ENCODE measurements at regions not wholly inside any gene's neighbourhood (a gene's known extent, or its start where the extent isn't known, plus 50 kb on each side); places are given as distances from the start of the nearest gene placed in this dataset.

DNA sequence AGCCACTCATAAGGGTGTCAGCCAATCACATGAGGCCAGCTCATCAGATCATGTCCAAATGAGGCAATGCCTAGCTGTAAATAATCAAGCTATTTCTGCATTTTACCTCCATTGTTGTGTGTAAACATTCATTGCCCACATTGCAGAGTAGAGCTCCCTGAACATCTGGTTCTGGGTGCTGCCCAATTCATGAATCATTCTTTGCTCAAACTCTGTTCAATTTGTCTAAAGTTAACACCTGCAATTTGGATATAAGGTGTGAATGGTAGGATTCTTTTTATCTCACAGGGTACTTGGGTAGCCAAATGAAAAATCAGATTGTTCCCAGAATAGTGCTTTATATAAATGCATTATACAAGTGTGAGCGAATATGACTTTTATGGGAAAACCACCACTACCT is 345.5 kb upstream of the NT5C1B start:
- ChIA-PET CTCF (no interaction called here), POLR2A (interaction anchor here (0.9 kb wide), 1 partner anchor 10 kb away, joined by 3 read pairs; no protein-coding TSS in a partner anchor)
- DNase-seq (ENCODE audit: low read depth, low spot score), result no peak
- H3K27me3 ChIP-seq (ENCODE audit: control insufficient read depth, insufficient read depth, low read length), result no peaks in the 10 kb centered on the region
- no peak overlapping the region for H3K4me3 ChIP-seq (ENCODE audit: low read depth, low read length)
- no peaks in the 10 kb centered on the region; the same call in 1 of the 2 replicates for H3K9me3 ChIP-seq (ENCODE audit: control insufficient read depth, insufficient read depth, low read length)
- no peak overlapping the region for H3K27ac ChIP-seq (ENCODE audit: low read depth, low read length)
- no peak for TF ChIP-seq CTCF (IDR thresholded peaks at IDR 0.05; ENCODE audit: low read depth, low read length)

DNA sequence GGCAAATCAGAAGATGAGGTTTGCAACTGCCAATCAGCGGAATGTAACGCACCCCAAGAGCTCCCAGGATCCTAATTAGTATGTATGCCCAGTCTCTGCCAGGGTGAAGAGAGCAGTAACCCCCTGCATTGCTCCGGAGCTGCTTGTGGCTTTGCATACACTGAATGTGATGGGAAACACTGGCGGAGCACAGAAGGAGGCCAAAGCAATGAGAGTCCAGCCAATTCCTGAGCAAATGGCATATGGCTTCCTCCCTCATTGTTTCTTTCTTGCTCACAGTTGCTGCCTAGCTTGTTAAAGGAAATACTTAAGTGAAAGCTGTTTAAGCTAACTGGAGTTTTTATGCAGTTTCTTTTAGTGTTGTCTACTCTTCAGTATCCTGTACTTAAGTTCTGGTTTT is 343.5 kb upstream of the NT5C1B start:
- CTCF ChIA-PET, result no interaction called here
- Histone ChIP-seq H3K9me3 (ENCODE audit: control insufficient read depth, insufficient read depth, low read length) (no peaks in the 10 kb centered on the region; the same call in 1 of the 2 replicates), H3K4me3 (ENCODE audit: low read depth, low read length) (no peak overlapping the region), H3K27ac (ENCODE audit: low read depth, low read length) (no peak overlapping the region), H3K27me3 (ENCODE audit: control insufficient read depth, insufficient read depth, low read length) (no peaks in the 10 kb centered on the region)
- no peak for TF ChIP-seq CTCF (IDR thresholded peaks at IDR 0.05; ENCODE audit: low read depth, low read length)
- DNase-seq (ENCODE audit: low read depth, low spot score), result no peak
- POLR2A ChIA-PET, result no interaction called here

DNA sequence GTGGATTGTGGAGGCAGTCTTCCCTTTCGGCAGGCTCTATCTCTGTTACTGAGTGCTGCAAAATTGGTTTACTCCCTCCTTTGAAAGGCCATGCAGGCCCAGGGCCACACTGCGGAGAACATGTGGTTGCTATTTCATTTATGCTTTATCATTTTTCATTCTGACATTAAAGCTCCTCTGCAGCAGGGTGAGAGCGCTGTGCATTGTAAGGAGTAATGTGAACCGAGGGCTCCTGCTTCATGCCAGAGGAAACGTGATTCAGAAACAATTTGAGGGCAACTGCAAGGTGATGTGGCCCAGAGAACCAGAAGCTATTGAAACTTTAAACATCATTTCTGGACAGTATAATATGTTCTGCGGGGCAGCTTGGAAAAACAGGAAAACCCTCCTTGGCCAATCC is 341.6 kb upstream of the NT5C1B start:
- ChIA-PET POLR2A (no interaction called here), CTCF (interaction anchor here (1.5 kb wide), 1 partner anchor 9 kb away, joined by 3 read pairs; no protein-coding TSS in a partner anchor)
- no peak for TF ChIP-seq CTCF (IDR thresholded peaks at IDR 0.05; ENCODE audit: low read depth, low read length)
- Histone ChIP-seq H3K27me3 (ENCODE audit: control insufficient read depth, insufficient read depth, low read length) (no peaks in the 10 kb centered on the region), H3K27ac (ENCODE audit: low read depth, low read length) (no peak overlapping the region), H3K4me3 (ENCODE audit: low read depth, low read length) (no peak overlapping the region), H3K9me3 (ENCODE audit: control insufficient read depth, insufficient read depth, low read length) (no peaks in the 10 kb centered on the region; the same call in 1 of the 2 replicates)
- no peak for DNase-seq (ENCODE audit: low read depth, low spot score)

DNA sequence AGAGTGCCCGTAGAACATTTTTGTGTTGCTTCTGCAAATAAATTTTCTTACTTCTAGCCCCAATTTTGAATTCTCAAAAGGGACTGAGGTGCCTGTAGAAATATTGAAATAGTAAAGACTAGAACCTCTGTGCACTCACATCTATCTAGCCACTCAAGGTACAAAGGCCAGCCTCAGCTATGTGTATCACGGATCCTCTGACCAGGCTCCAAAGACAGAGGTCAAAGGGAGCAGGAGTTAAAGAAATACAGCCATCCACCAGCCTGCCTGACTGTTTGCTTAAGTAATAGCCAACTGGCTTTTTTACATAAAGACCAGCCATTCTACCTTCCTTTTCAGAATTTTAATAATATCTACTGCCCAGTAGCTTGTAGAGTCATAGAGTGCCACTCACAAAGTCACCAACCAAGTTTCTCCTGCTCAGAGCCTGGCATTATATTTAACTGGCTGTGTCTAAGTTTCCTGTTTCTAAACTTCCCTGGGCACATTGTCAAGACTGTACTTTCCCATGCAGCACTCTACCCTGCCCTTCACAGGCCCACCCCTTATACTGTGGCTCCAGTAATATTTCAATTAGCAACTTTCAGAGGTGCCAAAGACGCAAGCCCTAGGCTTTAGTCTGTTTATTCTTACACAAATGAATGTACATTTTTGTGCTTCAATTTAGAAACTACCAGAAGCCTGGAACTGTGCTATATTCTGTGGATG is 338.3 kb upstream of the NT5C1B start:
- POLR2A ChIA-PET, result no interaction called here
- CTCF ChIA-PET, result no interaction called here
- TF ChIP-seq CTCF (IDR thresholded peaks at IDR 0.05; ENCODE audit: low read depth, low read length), result no peak
- Histone ChIP-seq H3K4me3 (ENCODE audit: low read depth, low read length) (no peak overlapping the region), H3K27me3 (ENCODE audit: control insufficient read depth, insufficient read depth, low read length) (no peaks in the 10 kb centered on the region), H3K9me3 (ENCODE audit: control insufficient read depth, insufficient read depth, low read length) (no peaks in the 10 kb centered on the region), H3K27ac (ENCODE audit: low read depth, low read length) (no peak overlapping the region)
- DNase-seq (ENCODE audit: low read depth, low spot score), result no peak

DNA sequence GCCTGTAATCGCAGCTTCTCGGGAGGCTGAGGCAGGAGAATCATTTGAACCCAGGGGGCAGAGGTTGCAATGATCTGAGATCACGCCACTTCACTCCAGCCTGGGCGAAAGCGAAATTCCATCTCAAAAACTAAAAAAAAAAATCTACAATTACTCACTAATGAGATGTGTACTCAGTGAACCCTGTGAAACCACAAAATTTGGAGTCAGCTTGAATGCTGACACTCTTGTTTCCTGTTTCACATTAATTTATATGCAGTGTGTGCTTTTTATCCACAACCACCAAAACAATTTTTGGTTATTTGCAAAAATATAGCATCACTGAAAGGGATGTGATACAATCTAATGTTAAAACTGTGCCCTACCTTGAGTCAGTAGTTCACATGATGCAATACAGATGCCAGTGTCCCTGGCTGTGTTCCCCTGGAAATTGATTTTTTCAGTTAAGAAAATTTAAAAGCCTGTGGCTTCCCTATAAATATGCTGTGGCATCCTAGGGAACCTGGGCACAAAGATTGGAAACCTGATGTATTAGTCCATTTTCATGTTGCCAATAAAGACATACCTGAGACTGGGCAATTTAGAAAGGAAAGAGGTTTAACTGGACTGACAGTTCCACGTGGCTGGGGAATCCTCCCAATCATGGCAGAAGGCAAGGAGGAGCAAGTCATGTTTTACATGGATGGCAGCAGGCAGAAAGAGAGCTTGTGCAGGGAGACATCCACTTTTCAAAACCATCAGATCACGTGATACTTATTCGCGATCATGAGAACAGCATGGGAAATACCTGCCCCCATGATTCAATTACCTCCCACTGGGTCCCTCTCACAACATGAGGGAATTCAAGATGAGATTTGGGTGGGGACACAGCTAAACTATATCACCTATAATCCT is 337.5 kb upstream of the NT5C1B start:
- ChIA-PET POLR2A (no interaction called here), CTCF (no interaction called here)
- no peak for TF ChIP-seq CTCF (IDR thresholded peaks at IDR 0.05; ENCODE audit: low read depth, low read length)
- no peak overlapping the region for H3K4me3 ChIP-seq (ENCODE audit: low read depth, low read length)
- H3K9me3 ChIP-seq (ENCODE audit: control insufficient read depth, insufficient read depth, low read length), result no peaks in the 10 kb centered on the region
- H3K27me3 ChIP-seq (ENCODE audit: control insufficient read depth, insufficient read depth, low read length), result no peaks in the 10 kb centered on the region
- H3K27ac ChIP-seq (ENCODE audit: low read depth, low read length), result no peak overlapping the region
- no peak for DNase-seq (ENCODE audit: low read depth, low spot score)
